H1 (cell line): ENCODE measurements at regions not wholly inside any gene's neighbourhood (a gene's known extent, or its start where the extent isn't known, plus 50 kb on each side); places are given as distances from the start of the nearest gene placed in this dataset.
"Not testable (repeated sequence)": the region's sequence is repeated elsewhere in the genome, so short reads cannot be mapped to it uniquely, and the experiment has no call there.

Experiments
- CTCF ChIA-PET: fragments of 300-600 bp; sonication (Branson Sonifier 250); formaldehyde crosslinking; loops from one replicate; lab custom pipeline; 2021; ENCODE audit not compliant: partially characterized antibody; lab: Charles Lee
- POLR2A ChIA-PET: fragments of 300-600 bp; sonication (Branson Sonifier 250); formaldehyde crosslinking; loops from one replicate; lab custom pipeline; 2021; ENCODE audit warnings: inconsistent platforms; ENCODE audit not compliant: partially characterized antibody; lab: Charles Lee
- DNase-seq, 2 experiments: peaks; one replicate each; pipeline versions ENCODE4 v3.0.0 to v3.0.0-alpha.2; 2010 to 2022; ENCODE audit warnings: low spot score in 2 of 2, low read depth in 1 of 2, mixed read lengths in 1 of 2
- FAIRE-seq: peaks from 2 replicates; lab custom pipeline; 2011; peaks lifted over from hg19 to GRCh38; lab: Jason Lieb, UNC
- H2AFZ ChIP-seq: 2 replicates; pipeline ENCODE4 v1.8.1; 2012; ENCODE audit warnings: low read length, inconsistent platforms
- H2AK5ac ChIP-seq: 2 replicates; pipeline ENCODE4 v1.6.1; 2013; ENCODE audit warnings: low read depth, low read length
- H2BK120ac ChIP-seq: replicated peaks from 2 replicates; pipeline ENCODE3; 2013; ENCODE audit warnings: low read depth, low read length, inconsistent platforms
- H2BK12ac ChIP-seq: 2 replicates; pipeline ENCODE4 v1.6.1; 2013; ENCODE audit warnings: low read depth, low read length
- H2BK15ac ChIP-seq: 2 replicates; pipeline ENCODE4 v1.6.1; 2013; ENCODE audit warnings: low read length
- H2BK20ac ChIP-seq: 2 replicates; pipeline ENCODE4 v1.6.1; 2013; ENCODE audit warnings: low read length
- H2BK5ac ChIP-seq: 2 replicates; pipeline ENCODE4 v1.6.1; 2013; ENCODE audit warnings: low read depth, low read length
- H3K14ac ChIP-seq: 2 replicates; pipeline ENCODE4 v1.6.1; 2013; ENCODE audit warnings: inconsistent platforms; ENCODE audit not compliant: insufficient read length
- H3K18ac ChIP-seq: 2 replicates; pipeline ENCODE4 v1.6.1; 2013; ENCODE audit warnings: low read length; ENCODE audit errors: extremely low read depth
- H3K23ac ChIP-seq: 2 replicates; pipeline ENCODE4 v1.6.1; 2013; ENCODE audit warnings: inconsistent platforms; ENCODE audit not compliant: insufficient read length
- H3K23me2 ChIP-seq: 2 replicates; pipeline ENCODE4 v1.6.1; 2013; ENCODE audit warnings: low read depth, low read length
- H3K27ac ChIP-seq: 2 replicates; pipeline ENCODE4 v1.6.1; 2011; ENCODE audit warnings: low read depth, low read length, inconsistent platforms
- H3K27me3 ChIP-seq, 4 experiments: replicated peaks in 1 of 4; 1 replicate in 1 of 4; 2 replicates in 3 of 4; pipeline versions ENCODE4 v1.6.1 to v1.8.1; 2011 to 2013; ENCODE audit warnings: low read length in 3 of 4, mild to moderate bottlenecking in 3 of 4, inconsistent platforms in 2 of 4, mixed read lengths in 2 of 4, moderate library complexity in 1 of 4; ENCODE audit not compliant: control insufficient read depth in 3 of 4, insufficient read depth in 3 of 4; ENCODE audit errors: extremely low read depth in 1 of 4
- H3K36me3 ChIP-seq, 4 experiments: 2 replicates each; pipeline versions ENCODE4 v1.6.1 to v1.8.1; 2011 to 2013; ENCODE audit warnings: mild to moderate bottlenecking in 4 of 4, low read length in 3 of 4, moderate library complexity in 2 of 4, control low read depth in 1 of 4, inconsistent platforms in 1 of 4; ENCODE audit not compliant: insufficient read depth in 4 of 4, control insufficient read depth in 2 of 4
- H3K4ac ChIP-seq: replicated peaks from 2 replicates; pipeline ENCODE3; 2013; ENCODE audit warnings: low read length, low read depth, mixed read lengths, inconsistent platforms; ENCODE audit not compliant: insufficient read length
- H3K4me1 ChIP-seq, 4 experiments: replicated peaks in 1 of 4; 1 replicate in 1 of 4; 2 replicates in 3 of 4; pipeline versions ENCODE4 v1.6.1 to v1.8.1; 2011 to 2013; ENCODE audit warnings: low read length in 3 of 4, inconsistent platforms in 2 of 4, mixed read lengths in 1 of 4; ENCODE audit not compliant: insufficient read depth in 4 of 4, control insufficient read depth in 3 of 4
- H3K4me2 ChIP-seq, 2 experiments: 2 replicates each; pipeline versions ENCODE4 v1.6.1 to v1.8.1; 2011 to 2013; ENCODE audit warnings: low read depth in 2 of 2, low read length in 2 of 2, control low read depth in 1 of 2, inconsistent platforms in 1 of 2, mild to moderate bottlenecking in 1 of 2; ENCODE audit not compliant: insufficient read depth in 1 of 2
- H3K4me3 ChIP-seq, 4 experiments: fragments of 200-600, 300-600 bp in 1 of 4; sonication (generic), shearing (Covaris generic), sonication (Bioruptor Twin) in 1 of 4; 2 replicates each; pipeline versions ENCODE4 v1.5.1 to v1.8.1; 2011 to 2016; ENCODE audit warnings: low read length in 4 of 4, low read depth in 3 of 4, control low read depth in 2 of 4, inconsistent platforms in 2 of 4, mild to moderate bottlenecking in 2 of 4, mixed read lengths in 1 of 4, moderate library complexity in 1 of 4; ENCODE audit not compliant: insufficient read depth in 2 of 4; ENCODE audit errors: extremely low read depth in 1 of 4
- H3K56ac ChIP-seq: replicated peaks from 2 replicates; pipeline ENCODE3; 2013; ENCODE audit warnings: low read depth, mild to moderate bottlenecking, mixed read lengths, low read length, inconsistent platforms; ENCODE audit not compliant: insufficient read length
- H3K79me1 ChIP-seq: 2 replicates; pipeline ENCODE4 v1.6.1; 2013; ENCODE audit warnings: low read depth, low read length, control low read depth
- H3K79me2 ChIP-seq, 2 experiments: 2 replicates each; pipeline versions ENCODE4 v1.6.1 to v1.8.1; 2012 to 2013; ENCODE audit warnings: low read length in 2 of 2, mild to moderate bottlenecking in 2 of 2, inconsistent platforms in 1 of 2; ENCODE audit not compliant: insufficient read depth in 2 of 2, control insufficient read depth in 1 of 2
- H3K9ac ChIP-seq, 4 experiments: replicated peaks in 1 of 4; 1 replicate in 1 of 4; 2 replicates in 3 of 4; pipeline versions ENCODE4 v1.6.1 to v1.8.1; 2011 to 2013; ENCODE audit warnings: low read depth in 3 of 4, low read length in 3 of 4, control low read depth in 2 of 4, mild to moderate bottlenecking in 2 of 4, moderate library complexity in 2 of 4, inconsistent platforms in 1 of 4; ENCODE audit errors: extremely low read depth in 1 of 4
- H3K9me3 ChIP-seq, 2 experiments: 2 replicates each; pipeline versions ENCODE4 v1.6.1 to v1.8.1; 2012 to 2013; ENCODE audit warnings: mild to moderate bottlenecking in 2 of 2, moderate library complexity in 2 of 2, control low read depth in 1 of 2, inconsistent platforms in 1 of 2, low read depth in 1 of 2, low read length in 1 of 2, mixed read lengths in 1 of 2; ENCODE audit not compliant: insufficient read depth in 2 of 2
- H4K20me1 ChIP-seq, 2 experiments: replicated peaks in 1 of 2; 2 replicates each; pipeline versions ENCODE3 to v1.8.1; 2011 to 2013; ENCODE audit warnings: inconsistent platforms in 2 of 2, low read length in 2 of 2, mild to moderate bottlenecking in 1 of 2; ENCODE audit not compliant: insufficient read depth in 2 of 2, control insufficient read depth in 1 of 2
- H4K5ac ChIP-seq: 2 replicates; pipeline ENCODE4 v1.6.1; 2013; ENCODE audit warnings: low read length, low read depth, mixed read lengths, inconsistent platforms; ENCODE audit not compliant: insufficient read length
- H4K8ac ChIP-seq: 2 replicates; pipeline ENCODE4 v1.8.0; 2013; ENCODE audit warnings: mild to moderate bottlenecking, moderate library complexity, low read length, inconsistent platforms; ENCODE audit not compliant: insufficient read depth; ENCODE audit errors: extremely low read depth
- H4K91ac ChIP-seq: replicated peaks from 2 replicates; pipeline ENCODE3; 2013; ENCODE audit warnings: low read length, mixed read lengths, inconsistent platforms; ENCODE audit not compliant: insufficient read length
- WGBS, 2 experiments: shearing (Covaris generic) in 1 of 2; methylation state at CpG; one replicate each; pipeline versions ENCODE4 v1.1.6 to v1.1.7; 2013 to 2015; ENCODE audit warnings: low lambda C conversion rate in 2 of 2, mixed read lengths in 2 of 2, inconsistent platforms in 1 of 2, low coverage in 1 of 2, missing lambda C conversion rate in 1 of 2; ENCODE audit not compliant: insufficient replicate concordance in 2 of 2, insufficient coverage in 1 of 2, insufficient read length in 1 of 2; ENCODE audit errors: extremely low coverage in 1 of 2, missing lambda C conversion rate in 1 of 2; 5-methylcytosine and 5-hydroxymethylcytosine counted together

- H2BK20ac ChIP-seq, H3K56ac ChIP-seq, H3K4me3 ChIP-seq, H2BK12ac ChIP-seq, DNase-seq, H3K18ac ChIP-seq, H3K4ac ChIP-seq, H3K27me3 ChIP-seq, H3K14ac ChIP-seq, H3K23me2 ChIP-seq, POLR2A ChIA-PET, H4K20me1 ChIP-seq, H2BK5ac ChIP-seq, H4K5ac ChIP-seq, H4K91ac ChIP-seq, H2BK120ac ChIP-seq, H3K27ac ChIP-seq, H2BK15ac ChIP-seq, H3K23ac ChIP-seq, H2AFZ ChIP-seq, H3K9ac ChIP-seq, H3K9me3 ChIP-seq, H4K8ac ChIP-seq, H2AK5ac ChIP-seq, H3K79me2 ChIP-seq, H3K79me1 ChIP-seq, H3K4me2 ChIP-seq, H3K4me1 ChIP-seq, FAIRE-seq, H3K36me3 ChIP-seq: not testable (repeated sequence)
- CTCF ChIA-PET, result interaction anchor here (1.9 kb wide), 1 partner anchor 15 kb away, joined by 5 read pairs; no protein-coding TSS in a partner anchor
- 88% methylated on average over 6 of the region's 6 CpGs; no CpG with 5 or more reads in 1 of the 2 experiments for WGBS, 2 experiments
Measured at GRCh38 chr2:212876556-212876955, 274.9 kb downstream of the IKZF2 start.

- H3K4me1 ChIP-seq, H3K23me2 ChIP-seq, H2AK5ac ChIP-seq, H3K36me3 ChIP-seq, H3K14ac ChIP-seq, H4K8ac ChIP-seq, H2BK15ac ChIP-seq, H3K79me1 ChIP-seq, H3K9ac ChIP-seq, H3K4ac ChIP-seq, POLR2A ChIA-PET, H4K91ac ChIP-seq, FAIRE-seq, H2AFZ ChIP-seq, H3K4me3 ChIP-seq, H4K5ac ChIP-seq, H2BK5ac ChIP-seq, H3K4me2 ChIP-seq, H3K79me2 ChIP-seq, H3K27ac ChIP-seq, H2BK20ac ChIP-seq, H2BK120ac ChIP-seq, H3K23ac ChIP-seq, H3K27me3 ChIP-seq, H3K56ac ChIP-seq, H4K20me1 ChIP-seq, DNase-seq, H3K9me3 ChIP-seq, H3K18ac ChIP-seq, H2BK12ac ChIP-seq: not testable (repeated sequence)
- 90% methylated on average over 5 of the region's 5 CpGs; no CpG with 5 or more reads in 1 of the 2 experiments for WGBS, 2 experiments
- CTCF ChIA-PET, result interaction anchor here (1.9 kb wide), 1 partner anchor 16 kb away, joined by 5 read pairs; no protein-coding TSS in a partner anchor
Measured at GRCh38 chr2:212875950-212876349, 275.5 kb downstream of the IKZF2 start.
